ENCODE measurements at regions not wholly inside any gene's neighbourhood (a gene's known extent, or its start where the extent isn't known, plus 50 kb on each side); places are given as distances from the start of the nearest gene placed in this dataset.

DNA sequence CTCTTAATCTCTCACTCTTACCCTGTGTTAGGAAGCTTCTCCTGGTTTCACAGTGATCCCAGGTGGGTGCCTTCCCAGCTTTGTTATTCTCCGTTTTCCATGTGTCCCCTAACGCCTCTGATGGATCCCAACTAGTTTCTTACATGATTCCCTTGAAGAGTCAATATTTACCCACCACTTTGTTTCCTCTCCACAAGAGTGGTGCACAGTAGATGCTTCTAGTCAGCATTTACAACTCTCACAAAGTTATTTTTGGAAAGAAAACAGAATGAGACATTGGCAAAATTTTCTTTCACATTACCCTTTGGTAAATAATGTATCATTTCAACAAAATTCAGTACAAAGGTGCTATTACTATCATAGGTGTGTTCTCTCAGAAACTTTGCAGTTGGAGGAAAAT is 1611.1 kb upstream of the ZEB2 start:
- DNase-seq (ENCODE audit: low spot score) = no peak

DNA sequence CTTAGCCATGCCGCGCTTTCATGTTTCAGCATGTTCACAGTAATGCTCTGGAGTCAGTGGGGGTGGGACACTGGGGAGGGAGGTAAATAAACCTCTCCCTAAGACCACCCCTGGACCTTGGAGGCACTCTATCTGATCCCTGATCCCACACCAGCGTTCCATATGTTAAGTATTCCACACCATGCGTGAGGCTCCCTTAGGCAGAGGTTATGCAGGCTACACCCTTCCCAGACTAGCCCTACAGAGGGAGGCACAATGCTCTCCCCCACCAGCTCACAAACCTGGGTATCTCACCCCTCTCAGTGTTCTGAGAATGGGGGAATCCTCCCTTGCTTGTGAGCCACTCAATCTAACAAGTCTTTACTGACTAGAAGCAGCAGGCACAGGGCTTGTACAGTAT is 1610.4 kb upstream of the ZEB2 start:
- DNase-seq (ENCODE audit: low spot score) = no peak

DNA sequence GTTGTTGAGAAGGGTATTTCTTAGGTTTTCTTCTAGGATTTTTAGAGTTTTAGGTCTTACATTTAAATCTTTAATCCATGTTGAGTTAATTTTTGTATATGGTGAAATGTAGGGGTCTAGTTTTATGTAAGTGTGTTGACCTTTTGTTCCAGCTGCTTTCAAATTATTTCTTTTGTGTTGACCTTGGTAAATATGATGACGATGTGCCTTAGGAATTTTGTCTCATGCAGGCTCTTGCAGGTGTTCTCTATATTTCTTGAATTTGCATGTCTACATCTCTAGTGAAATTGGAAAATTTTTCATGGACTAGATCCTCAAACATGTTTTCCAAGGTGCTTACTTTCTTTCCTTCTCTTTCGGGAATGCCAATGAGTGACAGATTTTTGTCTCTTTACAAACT is 1609.3 kb upstream of the ZEB2 start:
- DNase-seq (ENCODE audit: low spot score) = no peak

- DNase-seq (ENCODE audit: low spot score) = no peak
These were observed 1608.3 kb upstream of the ZEB2 start for GRCh38 chr2:146128216-146128615.

GRCh38 chr2:146125551-146125950 is 1605.6 kb upstream of the ZEB2 start:
- no peak for DNase-seq (ENCODE audit: low spot score)

- no peak for DNase-seq (ENCODE audit: low spot score)
These were observed 1604.8 kb upstream of the ZEB2 start for GRCh38 chr2:146124741-146125140.

DNA sequence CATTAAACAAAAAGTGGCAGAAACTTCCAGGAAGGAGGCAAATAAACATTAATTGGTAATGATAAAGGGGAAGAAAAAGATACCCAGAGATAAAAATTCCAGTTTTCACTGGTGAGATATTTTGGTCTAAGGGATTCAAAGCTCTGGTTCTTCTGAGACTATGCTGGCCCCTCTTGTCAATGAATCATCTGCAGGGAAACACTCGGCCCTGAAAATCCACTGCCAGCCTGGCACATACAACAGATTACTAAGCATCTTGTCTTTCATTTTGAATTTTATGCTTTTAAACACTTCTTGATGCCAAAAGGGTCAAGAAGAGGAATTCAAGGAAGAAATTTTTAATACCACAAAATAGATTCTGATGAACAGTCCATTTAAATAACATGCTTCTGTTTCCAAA is 1603.8 kb upstream of the ZEB2 start:
- no peak for DNase-seq (ENCODE audit: low spot score)

DNA sequence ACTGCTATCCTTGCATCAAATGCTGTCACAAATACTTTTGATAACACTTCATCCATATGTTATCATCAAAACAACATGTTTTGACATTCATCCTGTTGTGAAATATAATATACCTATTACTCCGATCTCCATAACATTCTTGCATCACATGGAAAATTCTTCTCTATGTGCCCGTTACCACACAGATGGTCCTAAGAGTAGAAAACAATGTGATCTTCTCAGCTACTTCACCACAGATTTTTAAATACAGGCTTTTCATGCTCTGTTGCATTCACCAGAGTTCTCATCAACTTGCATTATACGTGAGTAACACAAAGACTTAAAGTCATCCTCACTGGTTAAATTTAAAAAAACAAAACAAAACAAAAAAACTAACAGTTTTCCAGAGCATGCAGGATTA is 1603.3 kb upstream of the ZEB2 start:
- no peak for DNase-seq (ENCODE audit: low spot score)

DNA sequence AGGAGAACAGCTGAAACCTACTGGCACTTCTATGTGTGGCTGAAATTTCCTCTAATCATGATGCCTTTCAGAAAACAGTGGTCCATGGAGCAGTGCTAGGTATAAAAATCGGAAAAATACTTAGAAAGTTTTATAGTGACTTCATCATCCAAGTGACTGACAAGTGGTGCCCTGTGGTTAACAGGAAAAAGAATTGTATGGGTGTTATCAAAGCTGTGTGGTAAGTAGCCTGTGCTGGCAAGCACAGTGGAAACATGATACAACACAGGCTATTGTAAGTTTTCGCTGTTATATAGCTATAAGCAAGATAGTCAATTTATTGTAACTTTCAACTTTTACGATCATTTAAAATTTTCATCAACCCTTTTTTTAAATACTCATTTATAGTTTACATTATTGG is 1599.7 kb upstream of the ZEB2 start:
- DNase-seq (ENCODE audit: low spot score) = no peak

DNA sequence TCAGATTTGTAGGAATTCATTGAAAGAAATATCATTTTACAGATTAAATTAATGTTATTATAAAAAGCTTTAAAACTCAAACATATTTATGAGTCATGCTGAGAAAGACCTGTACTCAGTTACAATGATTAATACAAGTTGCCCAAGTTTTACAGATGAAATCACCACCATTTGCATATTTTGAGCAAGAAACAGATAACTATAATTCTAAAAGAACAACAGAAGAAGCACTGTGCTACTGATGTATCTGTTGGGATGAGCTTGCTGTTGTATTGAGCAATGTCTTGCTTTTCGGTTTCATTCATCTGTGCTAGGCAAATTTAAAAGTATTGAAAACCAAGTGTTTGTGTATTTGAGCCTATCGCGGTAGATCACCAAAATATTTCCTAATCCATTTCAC is 1589.1 kb upstream of the ZEB2 start:
- no peak for DNase-seq (ENCODE audit: low spot score)

DNA sequence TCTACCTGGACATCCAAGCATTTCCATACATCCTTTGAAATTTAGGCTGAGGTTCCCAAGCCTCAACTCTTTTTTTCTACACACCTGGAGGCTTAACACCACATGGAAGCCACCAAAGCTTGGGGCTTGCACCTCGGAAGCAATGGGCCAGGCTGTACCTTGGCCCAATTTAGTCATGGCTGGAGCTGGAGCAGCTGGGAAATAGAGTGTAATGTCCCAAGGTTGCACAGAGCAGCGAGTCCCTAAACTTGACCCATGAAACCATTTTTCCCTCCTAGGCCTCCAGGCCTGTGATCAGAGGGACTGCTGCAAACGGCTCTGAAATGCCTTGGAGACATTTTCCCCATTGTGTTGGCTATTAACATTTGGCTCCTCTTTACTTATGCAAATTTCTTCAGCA is 1574.3 kb upstream of the ZEB2 start:
- DNase-seq (ENCODE audit: low spot score) = no peak

- no peak for DNase-seq (ENCODE audit: low spot score)
These were observed 1561.5 kb upstream of the ZEB2 start for GRCh38 chr2:146081459-146081858.

- DNase-seq (ENCODE audit: low spot score) = no peak
These were observed 1561.0 kb upstream of the ZEB2 start for GRCh38 chr2:146080925-146081324.

DNA sequence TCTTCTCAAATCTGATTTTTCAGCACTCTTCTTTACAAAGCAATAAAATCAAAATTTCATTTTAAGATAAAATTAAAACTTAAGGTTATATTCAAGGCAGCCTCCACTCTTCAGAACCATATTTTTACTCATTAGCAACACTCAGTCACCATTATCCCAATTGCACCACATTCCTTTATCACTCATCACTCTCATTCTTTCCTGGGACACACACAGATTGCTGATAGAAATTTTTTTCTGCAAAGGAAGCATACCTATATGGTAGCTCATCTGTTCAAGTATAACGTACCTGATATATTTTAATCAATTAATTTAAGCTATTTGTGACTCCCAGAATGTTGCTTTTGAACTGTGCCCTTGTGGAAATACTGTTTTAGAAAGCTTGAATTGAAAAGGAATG is 1559.3 kb upstream of the ZEB2 start:
- no peak for DNase-seq (ENCODE audit: low spot score)

GRCh38 chr2:146077156-146077555 is 1557.2 kb upstream of the ZEB2 start:
- DNase-seq (ENCODE audit: low spot score) = no peak

- no peak for DNase-seq (ENCODE audit: low spot score)
These were observed 1548.1 kb upstream of the ZEB2 start for GRCh38 chr2:146068051-146068450.

- no peak for DNase-seq (ENCODE audit: low spot score)
These were observed 1528.2 kb upstream of the ZEB2 start for GRCh38 chr2:146048141-146048540.

- DNase-seq (ENCODE audit: low spot score) = no peak
These were observed 1521.5 kb upstream of the ZEB2 start for GRCh38 chr2:146041274-146041910.

GRCh38 chr2:146040051-146040450 is 1520.1 kb upstream of the ZEB2 start:
- no peak for DNase-seq (ENCODE audit: low spot score)

- no peak for DNase-seq (ENCODE audit: low spot score)
These were observed 1518.1 kb upstream of the ZEB2 start for GRCh38 chr2:146038014-146038413.

DNA sequence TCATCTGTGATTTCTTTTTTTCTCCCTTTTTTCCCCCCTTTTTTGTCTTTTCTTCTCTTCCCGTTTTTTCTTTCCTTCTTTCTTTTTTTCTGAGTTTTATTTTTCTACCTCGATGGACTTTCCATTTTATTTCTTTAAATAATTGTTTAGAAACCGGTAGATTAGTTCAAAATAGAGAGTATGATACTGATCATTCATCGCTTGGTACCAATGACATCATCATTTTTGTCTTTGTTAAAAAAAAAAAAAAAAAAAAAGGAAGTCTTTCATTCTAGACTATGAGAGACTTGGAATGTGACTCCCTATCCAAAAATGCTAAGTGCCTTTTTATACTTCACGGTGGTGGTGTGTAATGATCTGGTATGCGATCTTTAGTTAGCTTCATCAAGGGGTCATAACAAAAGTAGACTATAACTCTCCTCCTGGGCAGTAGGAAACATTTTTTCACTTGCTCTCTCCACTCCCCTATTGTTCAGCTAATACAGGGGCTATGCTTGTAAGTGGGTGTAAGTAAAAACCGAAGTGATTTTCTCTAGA is 1517.5 kb upstream of the ZEB2 start:
- DNase-seq (ENCODE audit: low spot score) = no peak

- no peak for DNase-seq (ENCODE audit: low spot score)
These were observed 1511.2 kb upstream of the ZEB2 start for GRCh38 chr2:146031158-146031557.

- no peak for DNase-seq (ENCODE audit: low spot score)
These were observed 1507.2 kb upstream of the ZEB2 start for GRCh38 chr2:146027156-146027555.

DNA sequence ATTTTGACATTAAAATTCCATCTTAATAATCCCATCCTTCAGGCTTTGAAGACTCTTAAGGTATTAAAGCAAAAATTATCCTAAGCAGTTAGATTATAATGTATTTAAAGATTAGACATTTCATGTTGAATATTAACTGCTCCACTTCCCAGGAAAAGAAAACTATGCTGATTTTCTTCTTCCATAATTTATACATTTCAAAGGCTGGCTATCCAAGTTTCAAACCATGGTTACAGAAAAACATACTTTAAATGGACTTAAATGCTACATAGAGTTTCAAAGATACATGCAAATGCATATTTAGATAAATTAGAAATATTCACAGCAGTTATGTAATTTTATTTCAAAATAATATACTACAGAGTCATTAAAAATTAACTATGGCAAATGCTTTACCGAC is 1505.6 kb upstream of the ZEB2 start:
- DNase-seq (ENCODE audit: low spot score) = no peak

All from kidney capillary endothelial cell (primary cell).